ENCODE measurements at regions not wholly inside any gene's neighbourhood (a gene's known extent, or its start where the extent isn't known, plus 50 kb on each side); places are given as distances from the start of the nearest gene placed in this dataset.
A peak's percentile ranks its signal among the peaks of the same experiment; 100 is the strongest.

GRCh38 chr5:61263561-61264272 lies 68.3 kb upstream of the ZSWIM6 start:
- H3K9ac ChIP-seq (ENCODE audit: insufficient read depth in 1 of 2, low read length in 2 of 2): no peak overlapping the region
- no peaks in the 10 kb centered on the region for H3K27me3 ChIP-seq (ENCODE audit: control insufficient read depth in 3 of 3, insufficient read depth in 3 of 3, low read length in 2 of 3)
- peaks cover 0 to 5% (median 0%) of the 10 kb centered on the region in 5 donors for H3K4me1 ChIP-seq (ENCODE audit: control insufficient read depth in 5 of 5, insufficient read depth in 5 of 5, low read length in 5 of 5)
- WGBS, 2 donors: 28 to 41% methylated on average over 11 of the region's 11 CpGs
- no peak for TF ChIP-seq CTCF (IDR thresholded peaks at IDR 0.05; ENCODE audit: control extremely low read depth, extremely low read depth)
- peak; percentile 67 for ATAC-seq (ENCODE audit: insufficient read depth, low FRiP score)
- H3K4me3 ChIP-seq: no peak overlapping the region
- H3K36me3 ChIP-seq (ENCODE audit: control insufficient read depth in 4 of 4, insufficient read depth in 4 of 4, low read length in 4 of 4): no peaks in the 10 kb centered on the region
- H3K9me3 ChIP-seq (ENCODE audit: control insufficient read depth in 4 of 4, insufficient read depth in 3 of 4, low read length in 3 of 4): no peaks in the 10 kb centered on the region
- DNase-seq: peak in 1 of 3 donors; percentile 50
- H3K27ac ChIP-seq (ENCODE audit: low read depth in 1 of 2, low read length in 1 of 2): peak overlapping the region in 1 of 2 donors; percentile 53

GRCh38 chr5:61264273-61264661 lies 67.8 kb upstream of the ZSWIM6 start:
- Histone ChIP-seq H3K9ac (ENCODE audit: insufficient read depth in 1 of 2, low read length in 2 of 2) (no peak overlapping the region), H3K27me3 (ENCODE audit: control insufficient read depth in 3 of 3, insufficient read depth in 3 of 3, low read length in 2 of 3) (no peaks in the 10 kb centered on the region), H3K4me3 (no peak overlapping the region), H3K4me1 (ENCODE audit: control insufficient read depth in 5 of 5, insufficient read depth in 5 of 5, low read length in 5 of 5) (peaks cover 0 to 5% (median 0%) of the 10 kb centered on the region in 5 donors), H3K9me3 (ENCODE audit: control insufficient read depth in 4 of 4, insufficient read depth in 3 of 4, low read length in 3 of 4) (no peaks in the 10 kb centered on the region), H3K27ac (ENCODE audit: low read depth in 1 of 2, low read length in 1 of 2) (no peak overlapping the region), H3K36me3 (ENCODE audit: control insufficient read depth in 4 of 4, insufficient read depth in 4 of 4, low read length in 4 of 4) (no peaks in the 10 kb centered on the region)
- TF ChIP-seq CTCF (IDR thresholded peaks at IDR 0.05; ENCODE audit: control extremely low read depth, extremely low read depth): no peak
- ATAC-seq (ENCODE audit: insufficient read depth, low FRiP score) (no peak), DNase-seq (no peak)
- WGBS, 2 donors: 47 to 55% methylated on average over 4 of the region's 4 CpGs

- Histone ChIP-seq H3K27me3 (ENCODE audit: control insufficient read depth in 3 of 3, insufficient read depth in 3 of 3, low read length in 2 of 3) (no peaks in the 10 kb centered on the region), H3K27ac (ENCODE audit: low read depth in 1 of 2, low read length in 1 of 2) (no peak overlapping the region), H3K36me3 (ENCODE audit: control insufficient read depth in 4 of 4, insufficient read depth in 4 of 4, low read length in 4 of 4) (no peaks in the 10 kb centered on the region), H3K4me3 (no peak overlapping the region), H3K4me1 (ENCODE audit: control insufficient read depth in 5 of 5, insufficient read depth in 5 of 5, low read length in 5 of 5) (peaks cover 0 to 5% (median 0%) of the 10 kb centered on the region in 5 donors), H3K9ac (ENCODE audit: insufficient read depth in 1 of 2, low read length in 2 of 2) (no peak overlapping the region), H3K9me3 (ENCODE audit: control insufficient read depth in 4 of 4, insufficient read depth in 3 of 4, low read length in 3 of 4) (no peaks in the 10 kb centered on the region)
- WGBS, 2 donors: 57 to 62% methylated on average over 4 of the region's 4 CpGs
- no peak for DNase-seq
- no peak for TF ChIP-seq CTCF (IDR thresholded peaks at IDR 0.05; ENCODE audit: control extremely low read depth, extremely low read depth)
- no peak for ATAC-seq (ENCODE audit: insufficient read depth, low FRiP score)
These were observed 64.9 kb upstream of the ZSWIM6 start for GRCh38 chr5:61267116-61267515.

- 48 to 50% methylated on average over 2 of the region's 2 CpGs for WGBS, 2 donors
- no peaks in the 10 kb centered on the region for H3K27me3 ChIP-seq (ENCODE audit: control insufficient read depth in 3 of 3, insufficient read depth in 3 of 3, low read length in 2 of 3)
- no peak for ATAC-seq (ENCODE audit: insufficient read depth, low FRiP score)
- no peak overlapping the region for H3K9ac ChIP-seq (ENCODE audit: insufficient read depth in 1 of 2, low read length in 2 of 2)
- peaks cover 0 to 3% (median 0%) of the 10 kb centered on the region in 5 donors for H3K4me1 ChIP-seq (ENCODE audit: control insufficient read depth in 5 of 5, insufficient read depth in 5 of 5, low read length in 5 of 5)
- DNase-seq: no peak
- H3K27ac ChIP-seq (ENCODE audit: low read depth in 1 of 2, low read length in 1 of 2): no peak overlapping the region
- no peaks in the 10 kb centered on the region for H3K36me3 ChIP-seq (ENCODE audit: control insufficient read depth in 4 of 4, insufficient read depth in 4 of 4, low read length in 4 of 4)
- no peaks in the 10 kb centered on the region for H3K9me3 ChIP-seq (ENCODE audit: control insufficient read depth in 4 of 4, insufficient read depth in 3 of 4, low read length in 3 of 4)
- no peak overlapping the region for H3K4me3 ChIP-seq
- TF ChIP-seq CTCF (IDR thresholded peaks at IDR 0.05; ENCODE audit: control extremely low read depth, extremely low read depth): no peak
These were observed 63.2 kb upstream of the ZSWIM6 start for GRCh38 chr5:61268871-61269270.

Measured in lung (tissue), 11 donors.